ENCODE measurements at regions not wholly inside any gene's neighbourhood (a gene's known extent, or its start where the extent isn't known, plus 50 kb on each side); places are given as distances from the start of the nearest gene placed in this dataset.

DNA sequence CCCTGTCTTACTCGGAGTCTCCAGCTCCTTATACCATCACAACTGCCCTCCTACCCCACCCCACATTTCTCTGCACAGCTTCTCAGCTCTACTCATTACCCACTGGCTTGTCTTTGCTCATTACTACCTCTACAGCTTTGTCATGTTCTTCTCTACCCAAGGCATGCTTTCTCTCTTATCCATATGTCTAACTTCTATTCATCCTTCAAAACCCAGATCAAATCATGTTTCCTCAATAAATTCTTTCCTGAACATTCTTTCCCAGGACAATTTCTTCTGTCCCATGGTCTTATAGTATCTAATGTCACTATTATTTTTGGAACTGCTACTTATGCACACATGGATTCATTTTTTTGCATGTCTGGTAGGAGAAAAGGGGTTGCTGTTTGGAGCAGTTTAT, 231.4 kb downstream of the PTEN start:
- H3K4me3 ChIP-seq (ENCODE audit: low read depth, low read length) = no peak overlapping the region
- TF ChIP-seq, protein P1, sequence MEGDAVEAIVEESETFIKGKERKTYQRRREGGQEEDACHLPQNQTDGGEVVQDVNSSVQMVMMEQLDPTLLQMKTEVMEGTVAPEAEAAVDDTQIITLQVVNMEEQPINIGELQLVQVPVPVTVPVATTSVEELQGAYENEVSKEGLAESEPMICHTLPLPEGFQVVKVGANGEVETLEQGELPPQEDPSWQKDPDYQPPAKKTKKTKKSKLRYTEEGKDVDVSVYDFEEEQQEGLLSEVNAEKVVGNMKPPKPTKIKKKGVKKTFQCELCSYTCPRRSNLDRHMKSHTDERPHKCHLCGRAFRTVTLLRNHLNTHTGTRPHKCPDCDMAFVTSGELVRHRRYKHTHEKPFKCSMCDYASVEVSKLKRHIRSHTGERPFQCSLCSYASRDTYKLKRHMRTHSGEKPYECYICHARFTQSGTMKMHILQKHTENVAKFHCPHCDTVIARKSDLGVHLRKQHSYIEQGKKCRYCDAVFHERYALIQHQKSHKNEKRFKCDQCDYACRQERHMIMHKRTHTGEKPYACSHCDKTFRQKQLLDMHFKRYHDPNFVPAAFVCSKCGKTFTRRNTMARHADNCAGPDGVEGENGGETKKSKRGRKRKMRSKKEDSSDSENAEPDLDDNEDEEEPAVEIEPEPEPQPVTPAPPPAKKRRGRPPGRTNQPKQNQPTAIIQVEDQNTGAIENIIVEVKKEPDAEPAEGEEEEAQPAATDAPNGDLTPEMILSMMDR (conservative IDR thresholded peaks at IDR 0.05; ENCODE audit: low read depth, low read length) = no peak
- no peak for DNase-seq (ENCODE audit: low read depth)

DNA sequence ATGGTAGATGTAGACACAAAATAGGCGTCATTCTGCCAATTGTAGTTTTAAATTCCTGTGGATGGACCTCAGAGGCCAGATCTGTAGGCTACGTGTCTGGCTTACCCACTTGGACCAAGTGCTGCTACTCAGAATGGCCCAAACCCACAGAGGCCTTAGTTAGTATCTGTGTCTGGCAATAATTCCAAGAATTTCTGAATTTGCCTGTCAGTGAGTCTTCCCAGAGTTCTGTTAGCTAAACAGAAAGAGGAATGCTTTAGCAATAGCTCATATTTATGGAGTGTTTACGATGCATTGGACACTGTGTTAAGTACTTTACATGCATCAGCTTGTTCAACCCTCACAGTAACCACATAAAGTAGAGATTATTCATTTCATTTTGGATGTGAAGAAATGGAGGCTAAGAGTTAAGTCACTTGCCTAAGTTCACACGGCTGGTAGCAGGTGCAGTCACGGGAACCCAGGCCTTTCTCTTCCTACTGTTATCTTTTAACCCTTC, 231.8 kb downstream of the PTEN start:
- no peak for DNase-seq (ENCODE audit: low read depth)
- TF ChIP-seq, protein P1 (conservative IDR thresholded peaks at IDR 0.05; ENCODE audit: low read depth, low read length) = no peak

DNA sequence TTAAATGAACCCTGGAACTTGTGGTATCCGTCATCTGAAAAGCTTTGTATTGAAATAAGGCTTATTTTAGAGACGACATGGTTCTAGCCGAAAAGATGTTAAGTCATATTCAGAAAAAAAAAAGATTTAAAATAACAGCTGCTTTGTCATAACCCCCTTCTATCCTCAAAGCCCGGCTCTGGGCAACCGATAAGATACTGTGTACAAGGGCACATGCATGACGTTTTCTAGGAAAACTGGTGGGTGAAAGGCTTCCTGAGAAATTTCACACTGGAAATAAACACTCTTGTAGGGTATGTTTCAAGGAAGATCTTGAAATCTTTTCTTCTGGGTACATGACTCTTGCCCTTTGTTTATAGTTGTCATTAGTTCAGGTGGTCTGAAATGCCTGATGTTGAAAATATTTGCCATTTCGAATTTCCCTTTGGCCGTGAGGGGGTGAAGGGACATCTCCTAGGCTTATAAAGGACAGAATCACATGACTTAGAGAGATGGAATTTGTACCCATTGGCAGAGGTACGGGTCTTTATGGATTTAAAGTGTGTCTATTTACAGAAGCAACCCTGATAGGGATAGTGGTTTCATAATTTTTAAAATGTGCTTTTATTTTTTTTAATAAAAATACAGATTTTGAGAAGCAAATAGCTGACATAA, 232.5 kb downstream of the PTEN start:
- no peak overlapping the region for H3K4me3 ChIP-seq (ENCODE audit: low read depth, low read length)
- no peak for DNase-seq (ENCODE audit: low read depth)
- TF ChIP-seq, protein P1 (conservative IDR thresholded peaks at IDR 0.05; ENCODE audit: low read depth, low read length) = no peak

More for the DNA sequence above, 231.8 kb downstream of the PTEN start:
- H3K4me3 ChIP-seq (ENCODE audit: low read depth, low read length) = no peak overlapping the region

DNA sequence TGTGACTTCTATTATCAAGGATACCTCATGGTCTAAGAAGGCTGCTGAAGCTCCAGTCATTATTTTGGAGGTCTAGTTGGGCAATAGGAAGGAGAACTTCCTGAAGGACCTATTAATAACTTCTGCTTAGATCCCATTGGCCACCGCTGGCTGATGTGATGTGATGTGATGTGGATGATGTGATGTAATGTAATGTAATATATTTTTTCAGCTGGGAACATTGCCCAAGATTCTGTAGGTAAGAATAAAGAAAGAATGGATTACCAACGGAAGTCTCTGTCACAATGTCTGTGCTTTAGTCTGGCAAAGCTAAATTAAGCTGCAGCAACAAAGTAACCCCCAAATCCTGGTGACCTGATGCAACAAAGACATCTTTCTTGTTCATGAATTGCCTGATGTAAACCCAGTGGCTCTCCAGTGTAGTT, 233.7 kb downstream of the PTEN start:
- TF ChIP-seq, protein P1 (conservative IDR thresholded peaks at IDR 0.05; ENCODE audit: low read depth, low read length) = no peak
- no peak overlapping the region for H3K4me3 ChIP-seq (ENCODE audit: low read depth, low read length)

DNA sequence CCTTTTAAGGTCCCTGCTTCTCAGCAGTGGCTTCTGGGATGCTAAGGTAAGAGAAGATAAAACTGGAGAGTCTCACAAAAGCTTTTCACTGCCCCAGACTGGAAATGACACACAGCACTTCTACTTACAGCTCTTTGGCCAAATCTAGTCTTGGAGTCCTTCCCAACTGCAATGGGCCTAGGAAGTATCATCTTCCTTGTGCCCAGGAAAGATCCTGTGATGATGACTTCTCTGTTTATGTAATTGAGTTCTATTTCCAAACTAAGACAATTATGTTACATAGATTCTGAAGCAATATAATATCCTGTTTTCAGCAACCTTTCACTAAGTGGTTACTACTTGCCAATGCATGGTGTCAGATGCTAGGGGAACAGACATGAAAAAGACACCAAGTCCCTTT, 234.1 kb downstream of the PTEN start:
- TF ChIP-seq, protein P1 (conservative IDR thresholded peaks at IDR 0.05; ENCODE audit: low read depth, low read length) = no peak
- DNase-seq (ENCODE audit: low read depth) = no peak
- H3K4me3 ChIP-seq (ENCODE audit: low read depth, low read length) = no peak overlapping the region

More for the DNA sequence above, 233.7 kb downstream of the PTEN start:
- DNase-seq (ENCODE audit: low read depth) = no peak

DNA sequence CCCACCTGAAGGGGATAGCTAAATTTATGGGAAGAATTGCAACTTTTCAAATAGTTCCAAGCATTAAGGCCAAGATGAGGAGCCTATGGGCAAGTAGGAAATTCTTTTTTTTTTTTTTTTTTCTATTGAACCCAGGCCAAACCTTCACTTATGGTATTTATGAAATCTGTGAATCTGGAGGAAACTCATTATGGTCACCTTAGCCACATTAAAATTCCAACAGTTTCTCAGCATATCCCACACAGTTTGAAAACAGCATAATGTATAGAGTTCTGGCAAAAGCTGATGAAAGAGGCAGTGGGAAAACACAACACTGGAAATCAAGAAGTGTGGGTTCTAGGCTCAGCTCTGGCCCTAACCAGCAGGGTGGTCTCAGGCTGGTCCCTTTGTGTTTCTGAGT, 236.9 kb downstream of the PTEN start:
- DNase-seq (ENCODE audit: low read depth) = no peak
- no peak overlapping the region for H3K4me3 ChIP-seq (ENCODE audit: low read depth, low read length)
- TF ChIP-seq, protein P1 (conservative IDR thresholded peaks at IDR 0.05; ENCODE audit: low read depth, low read length) = no peak

DNA sequence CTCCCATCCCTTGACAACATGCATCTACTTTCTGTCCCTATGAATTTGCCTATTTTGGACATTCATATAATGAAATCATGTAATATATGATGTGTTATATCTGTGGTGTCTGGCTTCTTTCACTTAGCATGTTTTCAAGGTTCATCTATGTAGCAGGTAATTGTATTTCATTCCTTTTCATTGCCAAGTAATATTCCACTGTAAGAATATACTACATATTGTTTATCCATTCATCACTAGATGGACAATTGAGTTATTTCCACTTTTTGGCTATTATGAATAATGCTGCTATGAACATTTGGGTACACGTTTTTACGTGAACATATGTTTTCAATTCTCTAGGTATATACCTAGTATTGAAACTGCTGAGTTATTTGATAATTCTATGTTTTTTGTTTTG, 238.2 kb downstream of the PTEN start:
- H3K4me3 ChIP-seq (ENCODE audit: low read depth, low read length) = no peak overlapping the region
- TF ChIP-seq, protein P1 (conservative IDR thresholded peaks at IDR 0.05; ENCODE audit: low read depth, low read length) = no peak

More for the DNA sequence above, 238.2 kb downstream of the PTEN start:
- DNase-seq (ENCODE audit: low read depth) = no peak

Measured in choroid plexus epithelial cell (primary cell).